Thoracic aorta (tissue), 2 donors: ENCODE measurements at regions not wholly inside any gene's neighbourhood (a gene's known extent, or its start where the extent isn't known, plus 50 kb on each side); places are given as distances from the start of the nearest gene placed in this dataset.

ENCODE experiments used
- ATAC-seq: fragments of 150-250 bp; one replicate; pipeline ENCODE4 v1.8.0; 2017; ENCODE audit warnings: low read depth; ENCODE audit not compliant: insufficient number of reproducible peaks, low FRiP score
- DNase-seq: peaks from one replicate; pipeline ENCODE4 v3.0.0-alpha.2; 2020; ENCODE audit warnings: low spot score
- H3K27ac ChIP-seq, 2 donors: fragments of 200-600 bp; sonication (generic); 1 replicate in 1 of 2; 2 replicates in 1 of 2; pipeline ENCODE4 v1.5.1; 2016; ENCODE audit warnings: mild to moderate bottlenecking in 2 of 2, moderate library complexity in 2 of 2
- H3K27me3 ChIP-seq: fragments of 200-600 bp; sonication (generic); replicated peaks from 2 replicates; pipeline ENCODE4 v1.6.0; 2016; ENCODE audit warnings: mild to moderate bottlenecking; ENCODE audit not compliant: insufficient read depth
- H3K36me3 ChIP-seq: fragments of 200-600 bp; sonication (generic); one replicate; pipeline ENCODE4 v1.5.1; 2016
- H3K4me1 ChIP-seq, 2 donors: fragments of 200-600 bp; sonication (generic); 1 replicate in 1 of 2; 2 replicates in 1 of 2; pipeline versions ENCODE4 v1.5.1 to v1.6.0; 2016; ENCODE audit warnings: low read depth in 2 of 2, mild to moderate bottlenecking in 1 of 2; ENCODE audit not compliant: control insufficient read depth in 1 of 2
- H3K4me3 ChIP-seq: fragments of 200-600 bp; sonication (generic); 2 replicates; pipeline ENCODE4 v1.5.1; 2016; ENCODE audit warnings: mild to moderate bottlenecking
- H3K9me3 ChIP-seq: fragments of 200-600 bp; sonication (generic); 2 replicates; pipeline ENCODE4 v1.5.1; 2016
- CTCF ChIP-seq: fragments of 200-600 bp; sonication (generic); IDR thresholded peaks from one replicate; pipeline ENCODE4 v1.5.1; 2019; ENCODE audit warnings: antibody characterized with exemption

- Histone ChIP-seq H3K27me3 (no peaks in the 10 kb centered on the region), H3K9me3 (no peaks in the 10 kb centered on the region), H3K27ac (no peak overlapping the region), H3K36me3 (no peaks in the 10 kb centered on the region), H3K4me3 (no peak overlapping the region), H3K4me1 (no peaks in the 10 kb centered on the region)
- DNase-seq: no peak
- no peak for ATAC-seq
- TF ChIP-seq CTCF: no peak
Measured at GRCh38 chr4:96366632-96367031, 526.7 kb downstream of the PDHA2 start.

GRCh38 chr4:96375367-96375766 lies 535.5 kb downstream of the PDHA2 start:
- no peak for DNase-seq
- no peak for TF ChIP-seq CTCF
- Histone ChIP-seq H3K4me1 (no peaks in the 10 kb centered on the region), H3K36me3 (no peaks in the 10 kb centered on the region), H3K9me3 (no peaks in the 10 kb centered on the region), H3K4me3 (no peak overlapping the region), H3K27me3 (no peaks in the 10 kb centered on the region), H3K27ac (no peak overlapping the region)
- no peak for ATAC-seq

GRCh38 chr4:96379524-96379923 lies 539.6 kb downstream of the PDHA2 start:
- H3K4me3 ChIP-seq: no peak overlapping the region
- no peaks in the 10 kb centered on the region for H3K4me1 ChIP-seq
- DNase-seq: no peak
- H3K36me3 ChIP-seq: no peaks in the 10 kb centered on the region
- no peaks in the 10 kb centered on the region for H3K9me3 ChIP-seq
- ATAC-seq: no peak
- no peak overlapping the region for H3K27ac ChIP-seq
- no peak for TF ChIP-seq CTCF
- no peaks in the 10 kb centered on the region for H3K27me3 ChIP-seq

- DNase-seq: no peak
- no peak for ATAC-seq
Measured at GRCh38 chr4:96380106-96380505, 540.2 kb downstream of the PDHA2 start.

GRCh38 chr4:96383349-96383748 lies 543.5 kb downstream of the PDHA2 start:
- no peak for TF ChIP-seq CTCF
- H3K4me1 ChIP-seq: no peaks in the 10 kb centered on the region
- ATAC-seq: no peak
- H3K4me3 ChIP-seq: no peak overlapping the region
- no peaks in the 10 kb centered on the region for H3K9me3 ChIP-seq
- H3K36me3 ChIP-seq: no peaks in the 10 kb centered on the region
- no peak overlapping the region for H3K27ac ChIP-seq
- no peaks in the 10 kb centered on the region for H3K27me3 ChIP-seq
- DNase-seq: no peak

More at GRCh38 chr4:96380106-96380505, 540.2 kb downstream of the PDHA2 start:
- no peaks in the 10 kb centered on the region for H3K9me3 ChIP-seq
- no peaks in the 10 kb centered on the region for H3K27me3 ChIP-seq
- no peaks in the 10 kb centered on the region for H3K4me1 ChIP-seq
- no peak overlapping the region for H3K27ac ChIP-seq
- no peaks in the 10 kb centered on the region for H3K36me3 ChIP-seq
- TF ChIP-seq CTCF: no peak
- H3K4me3 ChIP-seq: no peak overlapping the region
